Osteoblast (primary cell): ENCODE measurements at regions not wholly inside any gene's neighbourhood (a gene's known extent, or its start where the extent isn't known, plus 50 kb on each side); places are given as distances from the start of the nearest gene placed in this dataset.

Source experiments
- DNase-seq: peaks from one replicate; pipeline ENCODE4 v3.0.0; 2011; ENCODE audit warnings: low spot score, mixed read lengths; ENCODE audit not compliant: insufficient read length; ENCODE audit errors: missing footprints
- H2AFZ ChIP-seq: 2 replicates; pipeline ENCODE4 v1.6.0; 2011; ENCODE audit warnings: mild to moderate bottlenecking, low read length
- H3K27ac ChIP-seq: 2 replicates; pipeline ENCODE4 v1.5.1; 2011; ENCODE audit warnings: mild to moderate bottlenecking, low read depth, low read length, moderate library complexity
- H3K27me3 ChIP-seq: 2 replicates; pipeline ENCODE4 v1.6.0; 2012; ENCODE audit warnings: mild to moderate bottlenecking, control low read depth, inconsistent platforms, low read length, moderate library complexity; ENCODE audit not compliant: insufficient read depth
- H3K36me3 ChIP-seq: 2 replicates; pipeline ENCODE4 v1.5.1; 2011; ENCODE audit warnings: mild to moderate bottlenecking, low read length, control low read depth, moderate library complexity; ENCODE audit not compliant: insufficient read depth
- H3K4me1 ChIP-seq: 2 replicates; pipeline ENCODE4 v1.5.1; 2011; ENCODE audit warnings: mild to moderate bottlenecking, low read length, control low read depth, moderate library complexity; ENCODE audit not compliant: insufficient read depth
- H3K4me2 ChIP-seq: 2 replicates; pipeline ENCODE4 v1.6.0; 2011; ENCODE audit warnings: mild to moderate bottlenecking, low read length; ENCODE audit not compliant: insufficient read depth
- H3K4me3 ChIP-seq: fragments of 200-600 bp; sonication (generic); 3 replicates; pipeline ENCODE4 v1.5.1; 2012; ENCODE audit warnings: mild to moderate bottlenecking, low read length, inconsistent platforms; ENCODE audit not compliant: insufficient read depth
- H3K79me2 ChIP-seq: 2 replicates; pipeline ENCODE4 v1.6.0; 2012; ENCODE audit warnings: mild to moderate bottlenecking, low read length, control low read depth, inconsistent platforms; ENCODE audit not compliant: insufficient read depth
- H3K9me3 ChIP-seq: 2 replicates; pipeline ENCODE4 v1.5.1; 2011; ENCODE audit warnings: low read depth, low read length, control low read depth
- H4K20me1 ChIP-seq: 2 replicates; pipeline ENCODE4 v1.6.0; 2012; ENCODE audit warnings: mild to moderate bottlenecking, low read length, control low read depth; ENCODE audit not compliant: insufficient read depth
- TF ChIP-seq, protein P1 (sequence below): IDR thresholded peaks from 2 replicates; pipeline ENCODE4 v1.5.1; 2011; ENCODE audit warnings: mild to moderate bottlenecking, low read depth, low read length, moderate library complexity; ENCODE audit errors: extremely low read depth

DNA sequence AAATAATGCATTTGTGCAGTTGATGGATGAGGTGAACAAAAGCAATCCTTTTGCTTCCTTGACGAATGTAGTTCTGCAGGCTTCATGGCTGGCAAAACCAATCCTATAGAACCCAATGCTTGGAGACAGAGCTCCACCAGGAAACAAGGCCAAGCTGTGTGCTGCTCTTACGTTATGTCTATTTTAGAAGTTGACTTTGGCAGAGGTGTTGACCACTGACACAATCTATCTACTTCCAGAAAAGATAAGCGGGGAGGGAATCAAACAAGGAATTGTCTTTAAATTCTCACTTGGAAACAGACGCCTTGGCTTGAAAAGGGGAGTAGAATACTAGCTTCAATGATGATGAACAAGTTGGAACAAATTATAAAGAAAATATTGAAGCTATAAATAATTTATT, 211.2 kb downstream of the SETD4 start:
- Histone ChIP-seq H3K27me3 (peaks cover 9% of the 10 kb centered on the region), H2AFZ (no peak overlapping the region), H3K4me2 (no peak overlapping the region), H3K27ac (no peak overlapping the region), H3K79me2 (no peaks in the 10 kb centered on the region), H3K4me1 (peaks cover 17% of the 10 kb centered on the region), H4K20me1 (no peaks in the 10 kb centered on the region), H3K4me3 (no peak overlapping the region), H3K9me3 (no peaks in the 10 kb centered on the region), H3K36me3 (no peaks in the 10 kb centered on the region)
- no peak for DNase-seq
- TF ChIP-seq, protein P1, sequence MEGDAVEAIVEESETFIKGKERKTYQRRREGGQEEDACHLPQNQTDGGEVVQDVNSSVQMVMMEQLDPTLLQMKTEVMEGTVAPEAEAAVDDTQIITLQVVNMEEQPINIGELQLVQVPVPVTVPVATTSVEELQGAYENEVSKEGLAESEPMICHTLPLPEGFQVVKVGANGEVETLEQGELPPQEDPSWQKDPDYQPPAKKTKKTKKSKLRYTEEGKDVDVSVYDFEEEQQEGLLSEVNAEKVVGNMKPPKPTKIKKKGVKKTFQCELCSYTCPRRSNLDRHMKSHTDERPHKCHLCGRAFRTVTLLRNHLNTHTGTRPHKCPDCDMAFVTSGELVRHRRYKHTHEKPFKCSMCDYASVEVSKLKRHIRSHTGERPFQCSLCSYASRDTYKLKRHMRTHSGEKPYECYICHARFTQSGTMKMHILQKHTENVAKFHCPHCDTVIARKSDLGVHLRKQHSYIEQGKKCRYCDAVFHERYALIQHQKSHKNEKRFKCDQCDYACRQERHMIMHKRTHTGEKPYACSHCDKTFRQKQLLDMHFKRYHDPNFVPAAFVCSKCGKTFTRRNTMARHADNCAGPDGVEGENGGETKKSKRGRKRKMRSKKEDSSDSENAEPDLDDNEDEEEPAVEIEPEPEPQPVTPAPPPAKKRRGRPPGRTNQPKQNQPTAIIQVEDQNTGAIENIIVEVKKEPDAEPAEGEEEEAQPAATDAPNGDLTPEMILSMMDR = no peak

- Histone ChIP-seq H3K79me2 (no peaks in the 10 kb centered on the region), H3K4me1 (peaks cover 3% of the 10 kb centered on the region), H3K36me3 (no peaks in the 10 kb centered on the region), H3K27me3 (peaks cover 7% of the 10 kb centered on the region), H4K20me1 (no peaks in the 10 kb centered on the region), H3K4me2 (no peak overlapping the region), H3K4me3 (no peak overlapping the region), H3K27ac (no peak overlapping the region), H3K9me3 (no peaks in the 10 kb centered on the region), H2AFZ (no peak overlapping the region)
- TF ChIP-seq, protein P1 = no peak
- peak; percentile 35 for DNase-seq
Measured at GRCh38 chr21:35843911-35844667, 216.2 kb downstream of the SETD4 start.

GRCh38 chr21:35840949-35841348, 219.4 kb downstream of the SETD4 start:
- Histone ChIP-seq H3K9me3 (no peaks in the 10 kb centered on the region), H3K4me2 (no peak overlapping the region), H3K27ac (no peak overlapping the region), H3K4me1 (no peaks in the 10 kb centered on the region), H3K4me3 (no peak overlapping the region), H3K36me3 (no peaks in the 10 kb centered on the region), H3K27me3 (peaks cover 4% of the 10 kb centered on the region), H2AFZ (no peak overlapping the region), H4K20me1 (no peaks in the 10 kb centered on the region), H3K79me2 (no peaks in the 10 kb centered on the region)
- DNase-seq = no peak
- TF ChIP-seq, protein P1 = no peak

DNA sequence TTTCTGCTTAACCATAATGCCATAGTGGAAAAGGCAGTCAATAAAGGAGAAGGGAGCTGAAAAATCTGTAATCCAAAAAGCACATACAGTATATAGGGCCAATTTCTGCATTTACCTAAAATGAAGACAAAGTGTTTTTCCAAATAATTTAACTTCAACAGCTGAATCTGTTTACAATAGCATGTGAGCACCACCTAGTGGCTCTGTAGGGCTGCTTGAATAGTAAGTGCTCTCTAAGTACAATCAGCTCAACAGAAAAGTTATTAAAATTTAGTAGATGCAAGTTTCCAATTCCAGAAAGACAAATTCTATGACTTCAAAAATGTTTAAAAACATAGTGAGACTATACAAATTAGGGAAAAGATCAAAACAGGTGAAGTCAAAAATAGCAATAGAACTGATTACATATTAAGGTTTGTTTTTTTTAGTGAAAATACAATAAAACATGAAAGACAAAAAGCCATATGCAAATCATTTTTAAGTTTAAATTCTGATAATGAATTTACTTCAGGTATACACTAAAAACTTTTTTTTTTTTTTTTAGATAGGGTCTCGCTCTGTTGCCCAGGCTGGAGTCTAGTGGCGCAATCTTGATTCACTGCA, 220.0 kb downstream of the SETD4 start:
- Histone ChIP-seq H3K79me2 (no peaks in the 10 kb centered on the region), H3K27me3 (no peaks in the 10 kb centered on the region), H3K4me3 (no peak overlapping the region), H2AFZ (no peak overlapping the region), H3K9me3 (no peaks in the 10 kb centered on the region), H3K36me3 (no peaks in the 10 kb centered on the region), H3K27ac (no peak overlapping the region), H3K4me2 (no peak overlapping the region), H4K20me1 (no peaks in the 10 kb centered on the region), H3K4me1 (no peaks in the 10 kb centered on the region)
- TF ChIP-seq, protein P1 = peak; percentile 88
- no peak for DNase-seq
